ENCODE measurements at regions not wholly inside any gene's neighbourhood (a gene's known extent, or its start where the extent isn't known, plus 50 kb on each side); places are given as distances from the start of the nearest gene placed in this dataset.
"Not testable (repeated sequence)": the region's sequence is repeated elsewhere in the genome, so short reads cannot be mapped to it uniquely, and the experiment has no call there.

- ATAC-seq, result no peak
- no peak for DNase-seq (ENCODE audit: low spot score)
- intact Hi-C loops (cut with DNase I), result no loop called here
Measured at GRCh38 chr2:7847321-7847720, 834.5 kb upstream of the ID2 start.

GRCh38 chr2:7849027-7849426, 832.8 kb upstream of the ID2 start:
- ATAC-seq (no peak), DNase-seq (ENCODE audit: low spot score) (no peak)
- intact Hi-C loops (cut with DNase I), result no loop called here

- intact Hi-C loops (cut with DNase I), result no loop called here
- DNase-seq (ENCODE audit: low spot score) (no peak), ATAC-seq (no peak)
Measured at GRCh38 chr2:7849531-7849930, 832.3 kb upstream of the ID2 start.

GRCh38 chr2:7852546-7852945, 829.3 kb upstream of the ID2 start:
- ATAC-seq (no peak), DNase-seq (ENCODE audit: low spot score) (no peak)
- intact Hi-C loops (cut with DNase I), result no loop called here

- DNase-seq (ENCODE audit: low spot score), result no peak
- no peak for ATAC-seq
- intact Hi-C loops (cut with DNase I), result no loop called here
Measured at GRCh38 chr2:7857904-7858303, 824.0 kb upstream of the ID2 start.

GRCh38 chr2:7858624-7859023, 823.2 kb upstream of the ID2 start:
- DNase-seq (ENCODE audit: low spot score) (no peak), ATAC-seq (no peak)
- intact Hi-C loops (cut with DNase I), result no loop called here

- intact Hi-C loops (cut with DNase I), result no loop called here
- no peak for ATAC-seq
- no peak for DNase-seq (ENCODE audit: low spot score)
Measured at GRCh38 chr2:7860693-7861092, 821.2 kb upstream of the ID2 start.

GRCh38 chr2:7861910-7862702, 819.8 kb upstream of the ID2 start:
- no peak for DNase-seq (ENCODE audit: low spot score)
- intact Hi-C loops (cut with DNase I), result no loop called here
- ATAC-seq, result no peak

GRCh38 chr2:7866104-7866503, 815.8 kb upstream of the ID2 start:
- intact Hi-C loops (cut with DNase I), result loop anchor here (5.0 kb wide), 1 partner anchor 1294 kb away; no protein-coding TSS in a partner anchor
- no peak for DNase-seq (ENCODE audit: low spot score)
- no peak for ATAC-seq

- DNase-seq (ENCODE audit: low spot score), result no peak
- no peak for ATAC-seq
- intact Hi-C loops (cut with DNase I), result loop anchor here (5.0 kb wide), 1 partner anchor 1295 kb away; no protein-coding TSS in a partner anchor
Measured at GRCh38 chr2:7866825-7867224, 815.0 kb upstream of the ID2 start.

- ATAC-seq (no peak), DNase-seq (ENCODE audit: low spot score) (no peak)
- intact Hi-C loops (cut with DNase I), result loop anchor here (5.0 kb wide), 1 partner anchor 1296 kb away; no protein-coding TSS in a partner anchor
Measured at GRCh38 chr2:7867867-7868266, 814.0 kb upstream of the ID2 start.

GRCh38 chr2:7868836-7869235, 813.0 kb upstream of the ID2 start:
- DNase-seq (ENCODE audit: low spot score), result no peak
- no peak for ATAC-seq
- intact Hi-C loops (cut with DNase I), result loop anchor here (5.0 kb wide), 1 partner anchor 1297 kb away; no protein-coding TSS in a partner anchor

GRCh38 chr2:7876445-7876844, 805.4 kb upstream of the ID2 start:
- ATAC-seq; DNase-seq (ENCODE audit: low spot score): not testable (repeated sequence)

GRCh38 chr2:7878266-7878665, 803.6 kb upstream of the ID2 start:
- ATAC-seq; DNase-seq (ENCODE audit: low spot score); intact Hi-C loops (cut with DNase I): not testable (repeated sequence)

More at GRCh38 chr2:7876445-7876844, 805.4 kb upstream of the ID2 start:
- intact Hi-C loops (cut with DNase I), result not testable (repeated sequence)

GRCh38 chr2:7878786-7879482, 802.9 kb upstream of the ID2 start:
- DNase-seq (ENCODE audit: low spot score) (no peak), ATAC-seq (no peak)
- intact Hi-C loops (cut with DNase I), result no loop called here

GRCh38 chr2:7879483-7879835, 802.4 kb upstream of the ID2 start:
- DNase-seq (ENCODE audit: low spot score) (no peak), ATAC-seq (no peak)
- intact Hi-C loops (cut with DNase I), result no loop called here

GRCh38 chr2:7880126-7880525, 801.7 kb upstream of the ID2 start:
- intact Hi-C loops (cut with DNase I), result no loop called here
- DNase-seq (ENCODE audit: low spot score) (no peak), ATAC-seq (no peak)

- ATAC-seq (no peak), DNase-seq (ENCODE audit: low spot score) (no peak)
- intact Hi-C loops (cut with DNase I), result no loop called here
Measured at GRCh38 chr2:7880566-7880965, 801.3 kb upstream of the ID2 start.

GRCh38 chr2:7881063-7881462, 800.8 kb upstream of the ID2 start:
- intact Hi-C loops (cut with DNase I), result no loop called here
- DNase-seq (ENCODE audit: low spot score) (no peak), ATAC-seq (no peak)

- no peak for ATAC-seq
- intact Hi-C loops (cut with DNase I), result no loop called here
- no peak for DNase-seq (ENCODE audit: low spot score)
Measured at GRCh38 chr2:7881466-7881865, 800.4 kb upstream of the ID2 start.
